HG03060 (cell line): ENCODE measurements at regions not wholly inside any gene's neighbourhood (a gene's known extent, or its start where the extent isn't known, plus 50 kb on each side); places are given as distances from the start of the nearest gene placed in this dataset.

ENCODE experiments used
- ATAC-seq: cut with Tn5 transposase; IDR thresholded peaks from one replicate; pipeline ENCODE4 v1.9.1; 2021; ENCODE audit warnings: low read depth, moderate number of reproducible peaks; ENCODE audit not compliant: unreplicated experiment

DNA sequence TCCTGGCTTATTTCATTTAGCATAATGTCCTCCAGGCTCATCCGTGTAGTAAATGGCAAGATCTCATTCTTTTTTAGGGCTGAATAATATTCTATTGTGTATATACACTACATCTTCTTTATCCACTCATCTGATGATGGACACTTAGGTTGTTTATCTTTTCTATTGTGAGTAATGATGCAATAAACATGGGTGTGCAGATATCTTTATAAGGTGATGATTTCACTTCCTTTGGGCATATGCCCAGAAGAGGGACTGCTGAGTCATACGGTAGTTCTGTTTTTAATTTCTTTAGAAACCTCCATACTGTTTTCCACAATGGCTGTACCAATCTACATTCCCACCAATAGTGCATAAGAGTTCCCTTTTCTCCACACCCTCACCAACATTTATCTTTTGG is 317.6 kb upstream of the CNKSR2 start:
- no peak for ATAC-seq

DNA sequence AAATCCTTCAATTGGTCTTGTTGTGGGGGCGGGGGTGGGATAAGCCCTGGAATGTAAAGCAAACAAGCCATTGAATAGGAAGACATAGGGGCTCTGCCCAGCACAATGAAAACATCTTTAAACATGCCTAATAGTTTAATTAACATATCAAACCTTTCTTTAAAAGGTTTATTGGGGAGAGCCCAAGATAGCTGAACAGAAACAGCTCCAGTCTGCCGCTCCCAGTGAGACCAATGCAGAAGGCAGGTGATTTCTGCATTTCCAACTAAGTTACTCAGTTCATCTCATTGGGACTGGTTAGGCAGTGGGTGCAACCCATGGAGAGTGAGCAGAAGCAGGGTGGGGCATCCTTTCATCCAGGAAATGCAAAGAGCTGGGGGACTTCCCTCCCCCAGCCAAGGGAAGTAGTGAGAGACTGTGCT is 327.2 kb upstream of the CNKSR2 start:
- no peak for ATAC-seq

- ATAC-seq: no peak
These were observed 359.9 kb upstream of the CNKSR2 start for GRCh38 chrX:21014326-21014725.

- no peak for ATAC-seq
These were observed 369.4 kb upstream of the CNKSR2 start for GRCh38 chrX:21004835-21005234.

DNA sequence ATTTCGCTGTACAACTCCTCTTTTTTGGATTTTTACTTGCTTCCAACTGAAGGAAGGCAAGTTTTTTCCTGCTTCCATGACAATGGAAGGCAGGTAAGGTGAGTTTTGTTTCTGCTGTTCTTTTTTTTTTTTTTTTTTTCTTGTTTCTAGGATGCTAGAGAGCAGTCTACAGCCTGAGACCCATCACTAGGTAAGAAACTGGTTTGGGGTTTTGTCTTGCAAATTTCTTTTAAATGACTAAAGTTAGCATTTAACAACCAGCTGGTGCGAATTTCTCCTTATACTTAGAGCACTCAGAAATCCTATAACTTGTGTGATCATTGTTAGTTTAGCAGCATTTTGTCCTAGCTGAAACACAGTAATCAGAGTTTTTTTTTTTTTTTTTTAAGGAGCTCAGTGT is 378.4 kb upstream of the CNKSR2 start:
- ATAC-seq: no peak

GRCh38 chrX:20989361-20989760 is 384.9 kb upstream of the CNKSR2 start:
- ATAC-seq: no peak

GRCh38 chrX:20988804-20989203 is 385.4 kb upstream of the CNKSR2 start:
- ATAC-seq: no peak

DNA sequence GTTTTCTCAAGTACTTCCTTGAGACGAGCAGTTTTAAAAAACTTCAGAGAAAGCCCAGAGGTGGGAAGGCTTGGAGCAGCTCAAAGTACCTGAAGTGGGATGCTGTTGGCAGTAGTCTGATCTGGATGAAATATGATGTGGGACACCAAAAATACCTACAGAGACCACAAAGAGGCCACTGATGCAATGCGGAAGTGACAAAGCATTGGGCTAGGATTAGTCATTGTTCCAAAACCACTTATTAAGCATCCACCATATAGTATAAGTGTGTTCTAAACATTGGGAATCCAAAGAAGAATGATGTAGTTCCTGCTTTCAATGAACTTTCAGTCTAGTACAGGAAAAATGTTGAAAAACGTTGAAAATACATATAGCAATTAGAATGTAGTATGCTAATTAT is 386.1 kb upstream of the CNKSR2 start:
- ATAC-seq: no peak

DNA sequence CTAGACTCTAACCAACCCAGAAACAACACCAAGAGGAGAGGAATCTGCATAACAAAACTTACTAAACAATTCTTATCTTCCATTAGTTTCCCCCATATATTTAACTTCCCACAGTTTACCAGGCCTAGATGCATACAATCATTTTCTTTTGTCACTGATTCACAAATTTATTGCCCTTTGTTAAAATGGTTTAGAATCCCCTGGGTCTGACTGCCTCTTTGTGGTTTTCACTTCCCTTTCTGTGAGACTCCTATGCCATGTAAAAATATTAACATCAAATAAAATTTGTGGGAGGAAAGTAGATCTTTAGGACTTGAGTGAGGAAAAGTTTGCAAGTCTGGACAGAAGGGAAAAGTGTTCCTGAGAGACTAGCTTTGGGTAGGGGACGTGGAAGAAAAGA is 393.8 kb upstream of the CNKSR2 start:
- ATAC-seq: no peak

GRCh38 chrX:20974326-20974725 is 399.9 kb upstream of the CNKSR2 start:
- no peak for ATAC-seq

GRCh38 chrX:20973038-20973437 is 401.2 kb upstream of the CNKSR2 start:
- no peak for ATAC-seq

DNA sequence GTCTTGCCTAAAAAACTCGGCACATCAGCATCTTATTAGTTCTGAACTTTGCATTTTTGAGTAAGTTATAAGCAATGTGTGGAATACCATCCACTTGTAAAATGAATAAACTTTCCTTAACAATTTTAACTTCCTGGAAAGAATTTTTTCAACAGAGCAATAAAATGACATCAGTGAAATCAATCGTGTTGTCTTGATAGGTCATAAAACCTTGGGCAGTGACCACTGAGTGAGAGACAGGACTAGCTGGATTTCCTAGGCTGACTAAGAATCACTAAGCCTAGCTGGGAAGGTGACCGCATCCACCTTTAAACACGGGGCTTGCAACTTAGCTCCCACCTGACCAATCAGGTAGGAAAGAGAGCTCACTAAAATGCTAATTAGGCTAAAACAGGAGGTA is 403.0 kb upstream of the CNKSR2 start:
- ATAC-seq: no peak

- no peak for ATAC-seq
These were observed 404.7 kb upstream of the CNKSR2 start for GRCh38 chrX:20969565-20969964.

DNA sequence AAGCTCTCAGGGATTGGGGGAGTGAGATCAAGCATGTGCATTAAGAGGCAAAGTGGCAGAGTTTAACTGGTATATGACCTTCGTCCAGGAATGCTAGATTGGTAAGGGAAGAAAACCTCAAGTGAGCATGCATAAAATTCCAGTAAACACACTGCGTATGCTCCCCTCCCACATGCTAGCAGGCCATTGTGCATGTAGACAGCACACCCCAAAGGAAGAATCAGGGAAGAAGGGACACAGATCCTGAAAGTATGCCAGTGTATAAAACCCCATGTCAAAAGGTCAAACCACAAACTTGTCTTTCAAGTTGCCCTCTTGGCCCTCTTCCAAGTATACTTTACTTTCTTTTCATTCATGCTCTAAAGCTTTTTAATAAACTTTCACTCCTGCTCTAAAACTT is 405.2 kb upstream of the CNKSR2 start:
- no peak for ATAC-seq

GRCh38 chrX:20967725-20968124 is 406.5 kb upstream of the CNKSR2 start:
- ATAC-seq: no peak

DNA sequence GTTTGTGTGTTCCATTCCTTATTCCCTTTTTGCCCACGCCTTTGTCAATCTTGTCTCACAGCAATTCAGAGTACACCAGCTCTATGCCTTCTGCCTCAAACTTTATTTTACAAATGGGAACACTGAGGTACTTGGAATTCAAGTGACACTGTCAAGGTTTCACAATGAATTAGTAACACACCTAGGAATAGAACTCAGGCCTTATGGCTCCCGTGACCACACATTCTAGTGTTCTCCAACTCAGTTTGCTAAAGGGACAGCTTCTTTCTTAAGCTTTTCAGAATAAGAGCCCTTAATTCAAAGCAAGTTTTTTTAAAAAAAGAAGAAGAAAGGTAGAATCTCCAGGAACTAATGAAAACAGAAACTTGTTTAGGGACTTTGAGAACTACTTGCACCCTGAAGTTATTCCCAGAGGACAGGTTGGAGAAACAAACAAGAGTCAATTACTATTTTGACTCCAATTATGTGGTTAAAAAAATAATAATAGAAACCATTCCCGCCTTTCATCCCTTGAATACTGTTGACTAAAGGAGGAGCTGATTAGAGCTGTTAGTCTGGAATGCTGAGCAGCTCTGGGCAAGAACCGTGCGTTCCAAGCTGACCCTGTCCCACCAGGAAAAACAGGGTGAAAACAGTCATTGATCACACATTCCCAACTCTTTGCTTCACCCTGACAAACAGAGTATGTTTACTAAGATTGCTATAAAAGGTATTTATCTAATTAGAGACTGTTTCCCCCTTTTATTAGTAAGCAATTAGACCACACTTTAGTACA is 408.8 kb upstream of the CNKSR2 start:
- ATAC-seq: no peak

- no peak for ATAC-seq
These were observed 420.2 kb upstream of the CNKSR2 start for GRCh38 chrX:20954014-20954413.

DNA sequence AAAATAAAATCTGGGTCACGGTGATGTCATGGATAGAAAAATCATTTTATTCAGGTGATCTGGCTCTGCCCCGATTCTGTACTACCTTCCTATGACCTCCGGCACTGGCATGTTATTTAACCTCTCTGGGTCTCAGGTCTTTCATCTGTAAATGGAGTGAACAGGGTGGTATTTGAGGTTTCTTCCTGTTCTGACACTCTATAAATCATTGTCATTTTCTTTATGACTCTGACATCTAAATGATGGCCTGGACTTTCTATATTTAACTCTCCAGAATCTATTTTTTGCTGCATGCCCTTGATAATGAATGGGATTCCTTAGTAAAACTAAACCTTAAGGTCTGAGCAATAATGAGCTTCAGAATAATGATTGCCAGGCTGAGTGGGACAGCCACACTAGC is 422.0 kb upstream of the CNKSR2 start:
- no peak for ATAC-seq

GRCh38 chrX:20951016-20951810 is 423.0 kb upstream of the CNKSR2 start:
- no peak for ATAC-seq

GRCh38 chrX:20947411-20947912 is 426.8 kb upstream of the CNKSR2 start:
- no peak for ATAC-seq

DNA sequence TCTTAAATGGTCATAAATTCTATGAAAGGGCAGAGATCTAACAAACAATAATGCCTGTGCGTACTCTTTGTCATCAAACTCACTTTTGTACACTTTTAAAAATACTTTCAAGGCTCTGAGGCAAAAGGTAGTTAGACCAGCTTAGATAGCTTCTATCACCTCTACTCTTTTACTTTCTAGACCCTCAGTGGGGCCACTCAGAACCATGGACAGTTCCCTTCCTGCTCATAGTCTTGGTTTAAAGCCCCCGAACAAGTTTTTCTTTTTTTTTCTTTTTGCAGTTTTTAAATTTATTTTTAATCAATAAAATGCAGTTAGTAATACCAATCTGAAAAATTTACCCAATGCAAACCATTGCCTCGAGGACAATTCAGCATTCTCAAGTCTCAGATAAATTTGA is 460.5 kb upstream of the CNKSR2 start:
- ATAC-seq: no peak

DNA sequence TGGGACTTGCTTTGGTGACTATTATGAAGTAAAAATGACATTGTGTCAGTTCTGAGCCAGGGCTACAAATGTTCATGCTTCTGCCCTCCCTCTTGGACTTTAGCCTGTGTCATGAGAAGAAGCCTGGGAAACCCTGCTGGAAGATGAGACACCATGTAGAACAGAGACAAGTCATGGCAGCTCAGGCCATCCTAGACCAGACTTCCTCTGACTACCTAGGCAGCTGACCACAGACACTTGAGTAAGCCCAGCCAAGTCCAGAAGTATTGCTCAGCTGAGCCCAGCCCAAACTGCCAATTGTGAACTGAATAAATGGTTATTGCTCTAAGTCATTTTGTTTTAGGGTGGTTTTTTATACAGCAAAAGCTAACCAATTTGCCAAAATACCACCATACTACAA is 467.6 kb upstream of the CNKSR2 start:
- ATAC-seq: no peak
